HepG2 (cell line): ENCODE measurements at regions not wholly inside any gene's neighbourhood (a gene's known extent, or its start where the extent isn't known, plus 50 kb on each side); places are given as distances from the start of the nearest gene placed in this dataset.

ENCODE experiments used
- ATAC-seq: fragments of 200-7000 bp; cut with Tn5 transposase; 3 replicates; pipeline ENCODE4 v1.9.1; 2020; ENCODE audit warnings: mild to moderate bottlenecking, moderate library complexity
- BruUV-seq: library from RNA; stranded (reverse); fragments of 400-500 nt; replicated peaks from 2 replicates; lab custom pipeline; 2021; lab: Mats Ljungman, UMichigan
- CTCF ChIA-PET: fragments of 300-600 bp; formaldehyde crosslinking; extraction: SDS; loops from one replicate; lab custom pipeline; 2021; ENCODE audit warnings: low total read pairs, inconsistent platforms, low intra/inter-chr PET ratio; lab: Yijun Ruan, JAX
- POLR2A ChIA-PET: fragments of 350-600 bp; sonication (Branson Sonifier 250); formaldehyde crosslinking; loops from one replicate; lab custom pipeline; 2020; ENCODE audit warnings: antibody characterized with exemption, inconsistent platforms; lab: Yijun Ruan, JAX
- DNase-seq: peaks from one replicate; pipeline ENCODE4 v3.0.0-alpha.2; 2015; ENCODE audit warnings: low spot score
- FAIRE-seq: peaks from 3 replicates; lab custom pipeline; 2011; peaks lifted over from hg19 to GRCh38; lab: Jason Lieb, UNC
- H2AFZ ChIP-seq: one replicate; pipeline ENCODE4 v1.6.1; 2011; ENCODE audit warnings: low read length, inconsistent platforms
- H3K27ac ChIP-seq: fragments of 300-600 bp; 3 replicates; pipeline ENCODE4 v1.8.0; 2011; ENCODE audit warnings: mixed run types, mild to moderate bottlenecking, mixed read lengths, low read length, inconsistent platforms; ENCODE audit not compliant: insufficient read depth; ENCODE audit errors: extremely low read length
- H3K27me3 ChIP-seq, 2 experiments: fragments of 200-600 bp in 1 of 2; 2 replicates in 1 of 2; 3 replicates in 1 of 2; pipeline versions ENCODE4 v1.6.0 to v1.8.0; 2011; ENCODE audit warnings: low read length in 2 of 2, mild to moderate bottlenecking in 2 of 2, moderate library complexity in 2 of 2, inconsistent platforms in 1 of 2; ENCODE audit not compliant: insufficient read depth in 2 of 2, control insufficient read depth in 1 of 2
- H3K36me3 ChIP-seq, 2 experiments: fragments of 200-600 bp in 1 of 2; replicated peaks in 1 of 2; 2 replicates in 1 of 2; 3 replicates in 1 of 2; pipeline versions ENCODE4 v1.5.1 to v1.8.0; 2011; ENCODE audit warnings: low read length in 2 of 2, inconsistent platforms in 1 of 2; ENCODE audit not compliant: insufficient read depth in 2 of 2, control insufficient read depth in 1 of 2
- H3K4me1 ChIP-seq: 2 replicates; pipeline ENCODE4 v1.5.1; 2012; ENCODE audit warnings: low read length, inconsistent platforms; ENCODE audit not compliant: insufficient read depth
- H3K4me2 ChIP-seq: 2 replicates; pipeline ENCODE4 v1.6.0; 2011; ENCODE audit warnings: low read depth, low read length, inconsistent platforms
- H3K4me3 ChIP-seq, 3 experiments: fragments of 200-600 bp in 1 of 3; sonication (generic), shearing (Covaris generic) in 1 of 3; replicated peaks in 1 of 3; 2 replicates each; pipeline ENCODE4 v1.5.1; 2011 to 2016; ENCODE audit warnings: low read length in 3 of 3, inconsistent platforms in 2 of 3, low read depth in 2 of 3, mild to moderate bottlenecking in 2 of 3, control low read depth in 1 of 3, mixed read lengths in 1 of 3; ENCODE audit not compliant: insufficient read depth in 1 of 3
- H3K79me2 ChIP-seq: one replicate; pipeline ENCODE4 v1.6.1; 2011; ENCODE audit warnings: low read length, inconsistent platforms; ENCODE audit not compliant: insufficient read depth
- H3K9ac ChIP-seq: 2 replicates; pipeline ENCODE4 v1.6.0; 2011; ENCODE audit warnings: mild to moderate bottlenecking, low read depth, low read length, inconsistent platforms; ENCODE audit not compliant: insufficient read depth
- H3K9me3 ChIP-seq: 2 replicates; pipeline ENCODE4 v1.5.1; 2012; ENCODE audit warnings: mild to moderate bottlenecking, low read length
- H4K20me1 ChIP-seq: 2 replicates; pipeline ENCODE4 v1.6.0; 2011; ENCODE audit warnings: inconsistent platforms, mild to moderate bottlenecking, low read length, moderate library complexity; ENCODE audit not compliant: insufficient read depth
- ELK4 ChIP-seq: sonication (generic); formaldehyde crosslinking; IDR thresholded peaks from 2 replicates; pipeline ENCODE4 v1.9.0; 2021; ENCODE audit warnings: missing genetic modification reagents, borderline replicate concordance
- IRX3 ChIP-seq: sonication (generic); formaldehyde crosslinking; IDR thresholded peaks from 2 replicates; pipeline ENCODE4 v1.8.1; 2023; ENCODE audit warnings: mild to moderate bottlenecking, low read depth, missing genetic modification reagents, borderline replicate concordance
- MAFF ChIP-seq: IDR thresholded peaks from 2 replicates; pipeline ENCODE4 v1.6.1; 2011; ENCODE audit warnings: low read depth, low read length, improper control_type of control experiment
- MAFK ChIP-seq, 2 experiments: IDR thresholded peaks in 1 of 2; conservative IDR thresholded peaks in 1 of 2; 2 replicates each; pipeline ENCODE4 v1.6.1; 2011; ENCODE audit warnings: improper control_type of control experiment in 2 of 2, low read length in 2 of 2
- NCOA5 ChIP-seq: sonication (generic); formaldehyde crosslinking; IDR thresholded peaks from 2 replicates; pipeline ENCODE4 v1.4.0; 2020; ENCODE audit warnings: missing genetic modification reagents
- PHB2 ChIP-seq: fragments of 450-650 bp; IDR thresholded peaks from 2 replicates; pipeline ENCODE4 v1.6.1; 2018; ENCODE audit not compliant: partially characterized antibody
- RXRA ChIP-seq: sonication (generic); formaldehyde crosslinking; IDR thresholded peaks from 2 replicates; pipeline ENCODE4 v1.5.1; 2020; ENCODE audit warnings: missing genetic modification reagents
- ZBTB46 ChIP-seq: sonication (generic); formaldehyde crosslinking; IDR thresholded peaks from 2 replicates; pipeline ENCODE4 v1.4.0; 2020; ENCODE audit warnings: mild to moderate bottlenecking, missing genetic modification reagents, borderline replicate concordance
- ZNF451 ChIP-seq: sonication (generic); formaldehyde crosslinking; IDR thresholded peaks from 2 replicates; pipeline ENCODE4 v1.5.0; 2020; ENCODE audit warnings: mild to moderate bottlenecking, missing genetic modification reagents
- ZNF660 ChIP-seq: sonication (generic); formaldehyde crosslinking; IDR thresholded peaks from 2 replicates; pipeline ENCODE4 v1.5.1; 2020; ENCODE audit warnings: mild to moderate bottlenecking, low read depth, missing genetic modification reagents, borderline replicate concordance
- WGBS: methylation state at CpG from one replicate; pipeline ENCODE4 v1.1.6; 2017; ENCODE audit warnings: low lambda C conversion rate; 5-methylcytosine and 5-hydroxymethylcytosine counted together
- in situ Hi-C: cut with HindIII; loops from 2 replicates; pipeline ENCODE4 v1.10.0; 2017; ENCODE audit warnings: low pct_unique_long_range_greater_than_20kb; ENCODE audit not compliant: extremely low pct_ligation_motif_present
- intact Hi-C: fragments of 100-400 bp; cut with micrococcal nuclease; formaldehyde crosslinking; loops from one replicate; pipeline ENCODE4 v1.10.0; 2022; ENCODE audit not compliant: unreplicated experiment
- TF ChIP-seq, protein P1 (sequence below): sonication (generic); formaldehyde crosslinking; IDR thresholded peaks from 2 replicates; pipeline ENCODE4 v1.5.0; 2020; ENCODE audit warnings: missing genetic modification reagents
- TF ChIP-seq, protein P2 (sequence below), 2 experiments: sonication (generic) in 1 of 2; formaldehyde crosslinking in 1 of 2; IDR thresholded peaks; 2 replicates each; pipeline versions ENCODE4 v1.4.0 to v1.6.1; 2018 to 2020; ENCODE audit warnings: missing genetic modification reagents in 2 of 2, borderline replicate concordance in 1 of 2, low read depth in 1 of 2, mild to moderate bottlenecking in 1 of 2, missing biosample characterization in 1 of 2
- TF ChIP-seq, protein P3 (sequence below): sonication (generic); formaldehyde crosslinking; IDR thresholded peaks from 2 replicates; pipeline ENCODE4 v1.4.0; 2020; ENCODE audit warnings: mild to moderate bottlenecking, missing genetic modification reagents

- H3K27me3 ChIP-seq = 0 out of 5 replicates have a peak, but pooled peaks cover 0 to 4% of the 10 kb centered on the region in 2 experiments
- no TSS peak for BruUV-seq
- peaks cover 11% of the 10 kb centered on the region for H3K4me1 ChIP-seq
- in situ Hi-C loops (no loop called here), intact Hi-C loops (no loop called here)
- no peak overlapping the region for H3K4me2 ChIP-seq
- ChIA-PET CTCF (no interaction called here), POLR2A (no interaction called here)
- WGBS = 24% methylated on average over 3 of the region's 3 CpGs
- H3K79me2 ChIP-seq = no peaks in the 10 kb centered on the region
- no peak overlapping the region for H2AFZ ChIP-seq
- no peaks in the 10 kb centered on the region for H4K20me1 ChIP-seq
- TF ChIP-seq, protein P1, sequence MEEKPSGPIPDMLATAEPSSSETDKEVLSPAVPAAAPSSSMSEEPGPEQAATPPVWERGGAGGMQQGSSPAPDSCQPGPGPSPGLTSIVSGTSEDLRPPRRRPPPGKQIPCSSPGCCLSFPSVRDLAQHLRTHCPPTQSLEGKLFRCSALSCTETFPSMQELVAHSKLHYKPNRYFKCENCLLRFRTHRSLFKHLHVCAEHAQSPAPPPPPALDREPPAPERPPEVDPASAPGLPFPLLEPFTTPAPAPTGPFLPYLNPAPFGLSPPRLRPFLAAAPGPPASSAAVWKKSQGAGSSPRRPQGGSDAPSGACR = no peak
- TF ChIP-seq MAFK (conservative IDR thresholded peaks at IDR 0.05 in 1 of 2, IDR thresholded peaks at IDR 0.05 in 1 of 2; ENCODE audit: low read length in 2 of 2) (peak; percentile 19 to 49; a peak in 2 of 4 replicates), IRX3 (CRISPR knock-in tag) (no peak), RXRA (CRISPR knock-in tag) (no peak), ELK4 (CRISPR knock-in tag) (no peak), NCOA5 (CRISPR knock-in tag) (no peak), ZNF660 (CRISPR knock-in tag) (no peak), ZBTB46 (CRISPR knock-in tag) (no peak), MAFF (peak; percentile 46; the same call in 1 of the 2 replicates), ZNF451 (CRISPR knock-in tag) (no peak), PHB2 (no peak)
- TF ChIP-seq, protein P2, sequence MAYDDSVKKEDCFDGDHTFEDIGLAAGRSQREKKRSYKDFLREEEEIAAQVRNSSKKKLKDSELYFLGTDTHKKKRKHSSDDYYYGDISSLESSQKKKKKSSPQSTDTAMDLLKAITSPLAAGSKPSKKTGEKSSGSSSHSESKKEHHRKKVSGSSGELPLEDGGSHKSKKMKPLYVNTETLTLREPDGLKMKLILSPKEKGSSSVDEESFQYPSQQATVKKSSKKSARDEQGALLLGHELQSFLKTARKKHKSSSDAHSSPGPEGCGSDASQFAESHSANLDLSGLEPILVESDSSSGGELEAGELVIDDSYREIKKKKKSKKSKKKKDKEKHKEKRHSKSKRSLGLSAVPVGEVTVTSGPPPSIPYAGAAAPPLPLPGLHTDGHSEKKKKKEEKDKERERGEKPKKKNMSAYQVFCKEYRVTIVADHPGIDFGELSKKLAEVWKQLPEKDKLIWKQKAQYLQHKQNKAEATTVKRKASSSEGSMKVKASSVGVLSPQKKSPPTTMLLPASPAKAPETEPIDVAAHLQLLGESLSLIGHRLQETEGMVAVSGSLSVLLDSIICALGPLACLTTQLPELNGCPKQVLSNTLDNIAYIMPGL (CRISPR knock-in tag; IDR thresholded peaks at IDR 0.05; ENCODE audit: borderline replicate concordance in 1 of 2, low read depth in 1 of 2) = no peak
- TF ChIP-seq, protein P3, sequence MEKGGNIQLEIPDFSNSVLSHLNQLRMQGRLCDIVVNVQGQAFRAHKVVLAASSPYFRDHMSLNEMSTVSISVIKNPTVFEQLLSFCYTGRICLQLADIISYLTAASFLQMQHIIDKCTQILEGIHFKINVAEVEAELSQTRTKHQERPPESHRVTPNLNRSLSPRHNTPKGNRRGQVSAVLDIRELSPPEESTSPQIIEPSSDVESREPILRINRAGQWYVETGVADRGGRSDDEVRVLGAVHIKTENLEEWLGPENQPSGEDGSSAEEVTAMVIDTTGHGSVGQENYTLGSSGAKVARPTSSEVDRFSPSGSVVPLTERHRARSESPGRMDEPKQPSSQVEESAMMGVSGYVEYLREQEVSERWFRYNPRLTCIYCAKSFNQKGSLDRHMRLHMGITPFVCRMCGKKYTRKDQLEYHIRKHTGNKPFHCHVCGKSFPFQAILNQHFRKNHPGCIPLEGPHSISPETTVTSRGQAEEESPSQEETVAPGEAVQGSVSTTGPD (CRISPR knock-in tag) = no peak
- H3K4me3 ChIP-seq = no peak overlapping the region
- no peak overlapping the region for H3K9ac ChIP-seq
- ATAC-seq (no peak), DNase-seq (no peak), FAIRE-seq (no peak)
- no peak overlapping the region for H3K27ac ChIP-seq
- H3K36me3 ChIP-seq = no peaks in the 10 kb centered on the region
- no peaks in the 10 kb centered on the region for H3K9me3 ChIP-seq
These were observed 90.1 kb upstream of the ANKRD1 start for GRCh38 chr10:91010952-91011351.
